Tibial artery (tissue), 4 donors: ENCODE measurements at regions not wholly inside any gene's neighbourhood (a gene's known extent, or its start where the extent isn't known, plus 50 kb on each side); places are given as distances from the start of the nearest gene placed in this dataset.

Source experiments
- DNase-seq, 2 donors: peaks; one replicate each; pipeline ENCODE4 v3.0.0-alpha.2; 2019
- H3K27ac ChIP-seq, 2 donors: fragments of 200-600 bp; sonication (generic) in 1 of 2; 1 replicate in 1 of 2; 2 replicates in 1 of 2; pipeline ENCODE4 v1.5.1; 2018 to 2019; ENCODE audit warnings: mild to moderate bottlenecking in 1 of 2
- H3K27me3 ChIP-seq, 2 donors: fragments of 200-600 bp; sonication (generic) in 1 of 2; one replicate each; pipeline versions ENCODE4 v1.5.1 to v1.6.0; 2016 to 2019
- H3K36me3 ChIP-seq, 3 donors: fragments of 200-600 bp; sonication (generic) in 2 of 3; one replicate each; pipeline ENCODE4 v1.5.1; 2016 to 2019; ENCODE audit warnings: mild to moderate bottlenecking in 2 of 3
- H3K4me1 ChIP-seq, 4 donors: fragments of 200-600 bp; sonication (generic) in 2 of 4; 1 replicate in 3 of 4; 2 replicates in 1 of 4; pipeline ENCODE4 v1.5.1; 2016 to 2019
- H3K4me3 ChIP-seq, 2 donors: fragments of 200-600 bp; sonication (generic) in 1 of 2; 1 replicate in 1 of 2; 2 replicates in 1 of 2; pipeline ENCODE4 v1.5.1; 2018 to 2019; ENCODE audit warnings: mild to moderate bottlenecking in 2 of 2
- H3K9me3 ChIP-seq, 3 donors: fragments of 200-600 bp; sonication (generic) in 1 of 3; one replicate each; pipeline ENCODE4 v1.5.1; 2016 to 2019
- CTCF ChIP-seq, 2 experiments: fragments of 200-600 bp in 1 of 2; fragments of 450-650 bp in 1 of 2; IDR thresholded peaks; one replicate each; pipeline ENCODE4 v1.5.1; 2017 to 2019; ENCODE audit warnings: antibody characterized with exemption in 2 of 2, mild to moderate bottlenecking in 1 of 2, moderate library complexity in 1 of 2
- intact Hi-C: fragments of 100-400 bp; cut with DNase I; formaldehyde crosslinking; loops from one replicate; pipeline ENCODE4 v1.15.0; 2023; ENCODE audit warnings: low total_unique reads

GRCh38 chr2:144706647-144707046 is 186.7 kb upstream of the ZEB2 start:
- Histone ChIP-seq H3K4me3 (no peak overlapping the region), H3K27me3 (no peaks in the 10 kb centered on the region), H3K4me1 (peaks cover 0 to 43% (median 0%) of the 10 kb centered on the region in 4 donors), H3K27ac (no peak overlapping the region), H3K9me3 (no peaks in the 10 kb centered on the region), H3K36me3 (no peaks in the 10 kb centered on the region)
- intact Hi-C loops, result no loop called here
- TF ChIP-seq CTCF (IDR thresholded peaks at IDR 0.05), result no peak
- no peak for DNase-seq

- no peaks in the 10 kb centered on the region for H3K27me3 ChIP-seq
- no peak for DNase-seq
- peak overlapping the region; percentile 19 to 28 for H3K27ac ChIP-seq
- no peaks in the 10 kb centered on the region for H3K36me3 ChIP-seq
- no peak overlapping the region for H3K4me3 ChIP-seq
- no peak for TF ChIP-seq CTCF (IDR thresholded peaks at IDR 0.05)
- H3K4me1 ChIP-seq, result peaks cover 0 to 40% (median 0%) of the 10 kb centered on the region in 4 donors
- intact Hi-C loops, result no loop called here
- H3K9me3 ChIP-seq, result no peaks in the 10 kb centered on the region
Observed at GRCh38 chr2:144705328-144706245, 185.7 kb upstream of the ZEB2 start.

- intact Hi-C loops, result no loop called here
- Histone ChIP-seq H3K9me3 (no peaks in the 10 kb centered on the region), H3K27me3 (no peaks in the 10 kb centered on the region), H3K36me3 (no peaks in the 10 kb centered on the region), H3K4me1 (peaks cover 0 to 40% (median 0%) of the 10 kb centered on the region in 4 donors), H3K27ac (no peak overlapping the region), H3K4me3 (no peak overlapping the region)
- no peak for TF ChIP-seq CTCF (IDR thresholded peaks at IDR 0.05)
- DNase-seq, result no peak
Observed at GRCh38 chr2:144704709-144705095, 184.8 kb upstream of the ZEB2 start.

- Histone ChIP-seq H3K4me3 (no peak overlapping the region), H3K27me3 (no peaks in the 10 kb centered on the region), H3K27ac (no peak overlapping the region), H3K4me1 (peaks cover 0 to 40% (median 0%) of the 10 kb centered on the region in 4 donors), H3K36me3 (no peaks in the 10 kb centered on the region), H3K9me3 (no peaks in the 10 kb centered on the region)
- DNase-seq, result peak; percentile 46 to 66
- intact Hi-C loops, result no loop called here
- TF ChIP-seq CTCF (IDR thresholded peaks at IDR 0.05), result no peak
Observed at GRCh38 chr2:144703852-144704708, 184.2 kb upstream of the ZEB2 start.

- peaks cover 0 to 23% (median 0%) of the 10 kb centered on the region in 4 donors for H3K4me1 ChIP-seq
- H3K4me3 ChIP-seq, result no peak overlapping the region
- H3K27ac ChIP-seq, result no peak overlapping the region
- intact Hi-C loops, result no loop called here
- no peaks in the 10 kb centered on the region for H3K9me3 ChIP-seq
- no peaks in the 10 kb centered on the region for H3K36me3 ChIP-seq
- no peak for TF ChIP-seq CTCF (IDR thresholded peaks at IDR 0.05)
- no peak for DNase-seq
- no peaks in the 10 kb centered on the region for H3K27me3 ChIP-seq
Observed at GRCh38 chr2:144702051-144702450, 182.1 kb upstream of the ZEB2 start.
